IMR-90 (cell line): ENCODE measurements at regions not wholly inside any gene's neighbourhood (a gene's known extent, or its start where the extent isn't known, plus 50 kb on each side); places are given as distances from the start of the nearest gene placed in this dataset.

Experiments used
- ATAC-seq: fragments of 200-7000 bp; cut with Tn5 transposase; 2 replicates; pipeline ENCODE4 v1.9.1; 2020; ENCODE audit warnings: low read depth, mild to moderate bottlenecking, moderate library complexity
- BruUV-seq: library from RNA; stranded (reverse); fragments of 400-500 nt; replicated peaks from 2 replicates; lab custom pipeline; 2021; lab: Mats Ljungman, UMichigan
- CTCF ChIA-PET: fragments of 300-600 bp; formaldehyde crosslinking; extraction: SDS; loops from one replicate; lab custom pipeline; 2021; ENCODE audit warnings: antibody characterized with exemption; lab: Yijun Ruan, JAX
- POLR2A ChIA-PET: fragments of 300-600 bp; sonication (Branson Sonifier 250); formaldehyde crosslinking; loops from one replicate; lab custom pipeline; 2022; ENCODE audit warnings: antibody characterized with exemption; ENCODE audit not compliant: unreplicated experiment; lab: Charles Lee
- DNase-seq: peaks from one replicate; pipeline ENCODE4 v3.0.0; 2013
- H2AFZ ChIP-seq: replicated peaks from 2 replicates; pipeline ENCODE3; 2013; ENCODE audit warnings: low read length, mild to moderate bottlenecking; ENCODE audit not compliant: poor library complexity
- H2AK5ac ChIP-seq: 2 replicates; pipeline ENCODE4 v1.6.1; 2013; ENCODE audit warnings: low read depth, low read length, inconsistent platforms
- H2AK9ac ChIP-seq: replicated peaks from 2 replicates; pipeline ENCODE3; 2013; ENCODE audit warnings: mild to moderate bottlenecking, low read depth, low read length, moderate library complexity; ENCODE audit not compliant: poor library complexity
- H2BK120ac ChIP-seq: 2 replicates; pipeline ENCODE4 v1.6.1; 2013; ENCODE audit warnings: low read depth, low read length, inconsistent platforms
- H2BK15ac ChIP-seq: 3 replicates; pipeline ENCODE4 v1.6.1; 2013; ENCODE audit warnings: low read depth, low read length, inconsistent platforms
- H2BK20ac ChIP-seq: 2 replicates; pipeline ENCODE4 v1.6.1; 2013; ENCODE audit warnings: low read depth, mild to moderate bottlenecking, inconsistent platforms, low read length, moderate library complexity
- H2BK5ac ChIP-seq: 2 replicates; pipeline ENCODE4 v1.6.1; 2013; ENCODE audit warnings: mild to moderate bottlenecking, low read depth, low read length, inconsistent platforms; ENCODE audit not compliant: poor library complexity, severe bottlenecking
- H3K14ac ChIP-seq: replicated peaks from 2 replicates; pipeline ENCODE4 v1.6.1; 2013; ENCODE audit warnings: low read depth, low read length, inconsistent platforms
- H3K18ac ChIP-seq: 2 replicates; pipeline ENCODE4 v1.6.1; 2013; ENCODE audit warnings: low read depth, low read length, control low read depth
- H3K23ac ChIP-seq: 2 replicates; pipeline ENCODE4 v1.6.1; 2013; ENCODE audit warnings: low read depth, low read length, inconsistent platforms
- H3K27ac ChIP-seq: 2 replicates; pipeline ENCODE4 v1.5.1; 2013; ENCODE audit warnings: mild to moderate bottlenecking, control low read depth, low read length; ENCODE audit not compliant: insufficient read depth
- H3K27me3 ChIP-seq: 2 replicates; pipeline ENCODE4 v1.6.1; 2013; ENCODE audit warnings: low read length; ENCODE audit not compliant: control insufficient read depth, insufficient read depth
- H3K36me3 ChIP-seq: 2 replicates; pipeline ENCODE4 v1.6.1; 2013; ENCODE audit warnings: low read length, mixed read lengths; ENCODE audit not compliant: control insufficient read depth, insufficient read depth
- H3K4ac ChIP-seq: 2 replicates; pipeline ENCODE4 v1.6.1; 2013; ENCODE audit warnings: low read depth, low read length, inconsistent platforms
- H3K4me1 ChIP-seq: 2 replicates; pipeline ENCODE4 v1.6.1; 2013; ENCODE audit warnings: low read length, mixed read lengths; ENCODE audit not compliant: control insufficient read depth, insufficient read depth
- H3K4me2 ChIP-seq: 2 replicates; pipeline ENCODE4 v1.6.1; 2013; ENCODE audit warnings: low read depth, mild to moderate bottlenecking, control low read depth, low read length, moderate library complexity
- H3K4me3 ChIP-seq: 2 replicates; pipeline ENCODE4 v1.5.1; 2013; ENCODE audit warnings: low read depth, mild to moderate bottlenecking, control low read depth, low read length, moderate library complexity; ENCODE audit not compliant: insufficient read depth
- H3K56ac ChIP-seq: 2 replicates; pipeline ENCODE4 v1.6.1; 2013; ENCODE audit warnings: low read length, inconsistent platforms; ENCODE audit not compliant: insufficient read depth; ENCODE audit errors: extremely low read depth
- H3K79me1 ChIP-seq, 2 experiments: 2 replicates each; pipeline ENCODE4 v1.6.1; 2013; ENCODE audit warnings: low read length in 2 of 2, inconsistent platforms in 1 of 2, low read depth in 1 of 2
- H3K9ac ChIP-seq: 2 replicates; pipeline ENCODE4 v1.6.1; 2013; ENCODE audit warnings: low read depth, low read length, control low read depth
- H3K9me1 ChIP-seq: 2 replicates; pipeline ENCODE4 v1.6.1; 2013; ENCODE audit warnings: low read length, inconsistent platforms; ENCODE audit not compliant: insufficient read depth
- H3K9me3 ChIP-seq: 2 replicates; pipeline ENCODE4 v1.6.1; 2013; ENCODE audit warnings: low read length; ENCODE audit not compliant: control insufficient read depth, insufficient read depth
- H4K20me1 ChIP-seq: 2 replicates; pipeline ENCODE4 v1.6.1; 2013; ENCODE audit warnings: low read length, inconsistent platforms; ENCODE audit not compliant: insufficient read depth
- H4K5ac ChIP-seq: 2 replicates; pipeline ENCODE4 v1.6.1; 2013; ENCODE audit warnings: mild to moderate bottlenecking, low read depth, low read length, control low read depth
- H4K8ac ChIP-seq, 2 experiments: 2 replicates each; pipeline ENCODE4 v1.6.1; 2013; ENCODE audit warnings: low read depth in 2 of 2, low read length in 2 of 2, control low read depth in 1 of 2, inconsistent platforms in 1 of 2
- H4K91ac ChIP-seq: 2 replicates; pipeline ENCODE4 v1.6.1; 2013; ENCODE audit warnings: low read depth, low read length, inconsistent platforms; ENCODE audit not compliant: insufficient read depth
- BHLHE40 ChIP-seq: fragments of 150-350 bp; IDR thresholded peaks from 2 replicates; pipeline ENCODE4 v1.6.1; 2016; ENCODE audit warnings: mild to moderate bottlenecking, low read depth, low read length
- FOS ChIP-seq: fragments of 150-350 bp; IDR thresholded peaks from 2 replicates; pipeline ENCODE4 v1.6.1; 2016; ENCODE audit warnings: low read depth, low read length
- MAFK ChIP-seq: IDR thresholded peaks from 2 replicates; pipeline ENCODE4 v1.6.1; 2012; ENCODE audit warnings: low read depth, low read length, improper control_type of control experiment
- RAD21 ChIP-seq: IDR thresholded peaks from 2 replicates; pipeline ENCODE4 v1.6.1; 2012; ENCODE audit warnings: low read length, improper control_type of control experiment
- WGBS, 2 experiments: methylation state at CpG; one replicate each; pipeline versions ENCODE4 v1.1.5 to v1.1.7; 2013; ENCODE audit warnings: missing lambda C conversion rate in 2 of 2; ENCODE audit not compliant: insufficient read length in 1 of 2; ENCODE audit errors: extremely low coverage in 2 of 2; 5-methylcytosine and 5-hydroxymethylcytosine counted together
- dilution Hi-C: fragments of 300-500 bp; cut with HindIII; formaldehyde crosslinking; loops from one replicate; pipeline ENCODE4 v1.14.3; 2018; ENCODE audit warnings: low sequenced_read_pairs; ENCODE audit not compliant: unreplicated experiment
- in situ Hi-C: fragments of 300-500 bp; cut with MboI; formaldehyde crosslinking; loops from 3 replicates; pipeline ENCODE4 v1.14.3; 2019; ENCODE audit warnings: low sequenced_read_pairs, inconsistent platforms, mixed read lengths
- intact Hi-C: fragments of 100-400 bp; cut with micrococcal nuclease; formaldehyde crosslinking; loops from 2 replicates; pipeline ENCODE4 v1.10.0; 2022

GRCh38 chr3:124602980-124603627 is 127.1 kb upstream of the UMPS start:
- Histone ChIP-seq H3K56ac (no peak overlapping the region), H2BK120ac (no peak overlapping the region), H2BK15ac (no peak overlapping the region), H3K14ac (no peak overlapping the region), H3K27me3 (peaks cover 20% of the 10 kb centered on the region), H4K8ac (no peak overlapping the region), H2AK5ac (no peak overlapping the region), H4K20me1 (no peaks in the 10 kb centered on the region; the same call in 1 of the 2 replicates), H3K9me3 (no peaks in the 10 kb centered on the region), H3K27ac (no peak overlapping the region), H2BK5ac (no peak overlapping the region), H3K9me1 (no peaks in the 10 kb centered on the region), H4K91ac (no peak overlapping the region), H2AK9ac (no peak overlapping the region), H3K4me2 (no peak overlapping the region), H3K23ac (no peak overlapping the region), H3K79me1 (no peaks in the 10 kb centered on the region), H3K4ac (no peak overlapping the region), H3K9ac (no peak overlapping the region), H3K4me3 (no peak overlapping the region), H2BK20ac (no peak overlapping the region), H3K4me1 (peaks cover 2% of the 10 kb centered on the region; the same call in 1 of the 2 replicates), H3K18ac (no peak overlapping the region), H3K36me3 (no peaks in the 10 kb centered on the region), H4K5ac (no peak overlapping the region), H2AFZ (no peak overlapping the region)
- in situ Hi-C loops, result no loop called here
- ChIA-PET CTCF (no interaction called here), POLR2A (no interaction called here)
- dilution Hi-C loops, result no loop called here
- whole genome bisulfite sequencing, 2 experiments, result no CpG with 5 or more reads among the region's 5 CpGs
- no peak for DNase-seq
- no peak for ATAC-seq
- TF ChIP-seq MAFK, result no peak
- TF ChIP-seq RAD21, result no peak
- no peak for TF ChIP-seq BHLHE40
- no peak for TF ChIP-seq FOS
- no TSS peak for BruUV-seq
- intact Hi-C loops, result no loop called here
